HG03558 (cell line): ENCODE measurements at regions not wholly inside any gene's neighbourhood (a gene's known extent, or its start where the extent isn't known, plus 50 kb on each side); places are given as distances from the start of the nearest gene placed in this dataset.

Experiments
- ATAC-seq: cut with Tn5 transposase; IDR thresholded peaks from one replicate; pipeline ENCODE4 v1.9.1; 2021; ENCODE audit warnings: moderate number of reproducible peaks; ENCODE audit not compliant: unreplicated experiment; ENCODE audit errors: extremely low read depth

- ATAC-seq, result no peak
Observed at GRCh38 chr5:154107010-154107409, 68.2 kb downstream of the MFAP3 start.

- ATAC-seq, result no peak
Observed at GRCh38 chr5:154107756-154108155, 69.0 kb downstream of the MFAP3 start.

DNA sequence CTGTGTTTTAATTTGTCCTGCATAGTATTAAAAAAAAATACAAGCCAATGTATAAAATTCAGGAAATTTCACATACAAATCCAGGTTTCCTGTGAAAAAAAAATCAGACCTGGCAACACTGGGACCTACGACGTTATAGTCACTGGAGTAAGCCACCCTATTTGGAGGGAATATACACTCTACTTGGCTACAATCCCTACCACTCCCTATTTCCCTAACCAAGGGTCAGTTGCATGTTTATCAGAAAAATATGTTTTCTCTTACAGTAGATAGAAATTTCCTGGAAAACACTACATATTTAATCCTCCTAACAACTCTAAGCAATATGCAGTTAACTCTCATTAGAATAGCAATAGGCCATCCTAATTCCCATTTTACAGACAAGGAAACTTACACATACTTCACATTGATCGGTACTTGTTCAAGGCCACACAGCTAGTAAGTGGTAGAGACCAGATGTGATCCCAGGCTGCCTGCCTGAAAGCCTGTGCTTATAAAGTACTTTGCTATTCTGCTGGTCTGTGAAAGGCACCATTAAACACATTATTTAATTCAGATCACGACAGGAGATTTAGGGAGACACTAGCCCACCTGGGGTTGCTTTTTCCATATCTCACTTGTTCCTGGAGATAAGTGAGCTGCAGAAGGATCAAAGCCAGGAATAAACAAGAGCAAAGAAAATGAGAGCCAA lies 70.8 kb downstream of the MFAP3 start:
- ATAC-seq, result no peak

DNA sequence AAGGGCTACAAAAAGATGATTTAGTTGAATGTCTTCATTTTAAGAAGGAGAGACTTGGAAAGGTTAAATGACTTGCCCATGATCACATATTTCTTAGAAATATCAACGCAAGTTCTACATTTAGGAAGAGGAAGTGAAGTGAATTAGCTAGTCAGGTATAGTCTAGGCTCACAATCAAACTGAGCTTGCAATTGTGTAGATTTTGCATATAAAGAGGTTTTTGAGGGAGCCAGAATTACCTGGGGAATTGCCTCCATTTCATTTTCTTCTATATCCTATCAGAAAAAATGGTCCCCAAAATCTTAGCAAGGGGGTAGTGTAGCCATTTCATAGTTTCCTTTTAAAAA lies 71.3 kb downstream of the MFAP3 start:
- no peak for ATAC-seq

GRCh38 chr5:154110716-154111115 lies 71.9 kb downstream of the MFAP3 start:
- no peak for ATAC-seq

- ATAC-seq, result no peak
Observed at GRCh38 chr5:154111214-154111613, 72.4 kb downstream of the MFAP3 start.

DNA sequence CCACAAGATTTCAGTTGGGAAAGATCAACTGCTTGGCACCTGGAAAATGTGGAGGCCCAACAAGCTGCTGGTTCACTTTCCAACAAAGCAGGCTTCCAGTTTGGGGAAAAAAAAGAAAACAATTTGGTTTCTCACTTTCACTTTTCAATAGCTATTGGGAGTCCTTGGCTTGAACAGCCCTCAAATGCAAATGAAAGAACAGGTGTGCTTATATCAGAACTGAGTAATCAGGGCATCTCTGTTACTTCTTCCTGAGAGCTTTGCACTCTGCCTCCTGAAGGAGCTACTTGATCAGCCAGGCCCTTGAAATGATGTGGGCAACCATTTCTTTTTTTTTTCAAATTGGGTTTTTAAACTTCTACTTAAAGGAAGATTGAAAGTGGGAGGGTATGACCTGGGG lies 73.5 kb downstream of the MFAP3 start:
- ATAC-seq, result peak; percentile 64

DNA sequence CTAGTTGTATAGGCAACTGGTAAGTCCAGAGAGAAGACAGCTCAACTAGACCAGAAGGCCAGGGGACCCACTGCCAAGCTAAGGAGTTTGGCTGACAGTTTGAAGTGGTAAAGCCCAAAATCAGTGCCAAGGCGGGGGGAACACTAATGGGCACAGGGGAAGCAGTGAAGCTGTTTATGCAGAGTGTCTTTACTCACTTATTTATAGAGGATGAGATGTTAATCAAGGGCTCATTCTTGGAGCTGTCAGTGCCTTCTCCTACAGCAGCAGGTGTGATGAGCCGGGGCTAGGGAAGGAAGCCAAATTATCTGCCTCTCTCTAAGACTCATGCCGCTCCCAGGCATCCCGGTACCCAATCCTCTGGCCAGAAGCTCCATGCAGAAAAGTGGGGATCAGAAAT lies 75.2 kb upstream of the GALNT10 start:
- no peak for ATAC-seq

- ATAC-seq, result no peak
Observed at GRCh38 chr5:154117050-154117449, 73.5 kb upstream of the GALNT10 start.

GRCh38 chr5:154117930-154118329 lies 72.6 kb upstream of the GALNT10 start:
- ATAC-seq, result no peak

DNA sequence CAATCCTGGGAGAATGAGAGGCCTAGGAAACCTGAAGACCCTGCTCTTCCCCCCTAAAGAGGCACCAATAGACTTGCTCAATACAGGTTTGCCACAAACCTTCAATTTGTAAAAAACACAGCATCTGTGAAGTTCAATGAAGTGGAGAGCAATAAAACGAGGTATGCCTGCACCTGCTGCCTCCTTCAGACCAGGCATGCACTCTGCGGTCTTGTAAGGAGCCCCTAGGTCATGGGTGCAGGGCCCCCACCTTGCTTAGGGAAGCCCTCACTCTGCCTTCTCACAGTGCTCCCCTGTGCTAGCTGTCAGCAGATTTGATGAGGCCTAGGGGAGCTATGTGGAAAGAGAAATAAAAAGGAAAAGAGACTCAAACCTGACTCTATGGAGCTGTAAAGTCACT lies 72.1 kb upstream of the GALNT10 start:
- ATAC-seq, result no peak

DNA sequence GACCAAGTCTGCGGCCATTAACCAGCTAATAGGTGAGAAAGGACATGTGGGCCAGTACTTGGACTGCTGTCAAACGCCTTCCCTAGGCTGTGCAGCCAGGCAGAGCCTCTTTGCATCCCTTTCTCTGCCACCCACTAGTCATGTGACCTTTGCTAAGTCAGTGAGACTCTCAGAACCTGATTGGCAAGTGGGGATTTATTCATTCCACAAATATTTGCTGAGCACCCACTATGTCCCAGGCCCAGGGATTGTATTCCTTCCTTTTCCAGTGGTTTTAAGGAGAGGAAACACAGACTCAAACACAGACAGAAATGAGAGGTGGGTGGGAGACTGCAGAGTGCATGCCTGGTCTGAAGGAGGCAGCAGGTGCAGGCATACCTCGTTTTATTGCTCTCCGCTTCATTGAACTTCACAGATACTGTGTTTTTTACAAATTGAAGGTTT lies 71.6 kb upstream of the GALNT10 start:
- ATAC-seq, result no peak

DNA sequence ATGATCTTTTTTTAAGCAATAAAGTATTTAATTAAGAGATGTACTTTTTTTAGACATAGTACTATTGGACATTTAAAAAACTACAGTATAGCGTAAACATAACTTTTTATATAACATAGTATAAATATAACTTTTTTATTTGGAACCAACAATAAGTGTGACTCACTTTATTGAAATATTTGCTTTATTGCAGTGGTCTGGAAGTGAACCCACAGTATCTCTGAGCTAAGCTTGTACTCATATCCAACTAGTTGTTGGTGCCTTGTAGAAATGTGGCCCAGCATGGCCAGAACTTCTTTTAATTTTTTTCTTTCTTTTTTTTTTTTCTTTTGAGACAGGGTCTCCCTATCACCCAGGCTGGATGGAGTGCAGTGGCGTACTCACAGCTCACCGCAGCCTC lies 61.5 kb upstream of the GALNT10 start:
- no peak for ATAC-seq

- ATAC-seq, result no peak
Observed at GRCh38 chr5:154129921-154130320, 60.6 kb upstream of the GALNT10 start.

DNA sequence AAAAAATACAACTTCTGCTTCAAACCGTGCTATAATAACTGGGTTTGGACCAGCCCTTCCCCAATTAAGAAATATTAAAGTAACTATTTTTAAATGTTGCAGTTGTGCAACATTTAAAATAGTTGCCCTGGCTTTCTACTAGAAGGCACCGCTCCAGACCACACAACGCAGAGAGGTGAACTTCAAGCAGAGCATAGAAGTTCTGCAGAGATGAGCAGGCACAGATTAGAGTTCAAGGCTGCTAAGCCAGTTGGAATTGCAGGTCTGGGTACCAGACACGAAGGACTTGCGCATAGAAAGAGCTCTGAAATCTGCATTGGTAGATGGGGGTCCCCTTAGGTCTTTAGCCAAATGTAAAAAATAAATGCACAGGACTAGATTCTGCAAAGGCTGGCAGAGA lies 58.7 kb upstream of the GALNT10 start:
- ATAC-seq, result no peak

DNA sequence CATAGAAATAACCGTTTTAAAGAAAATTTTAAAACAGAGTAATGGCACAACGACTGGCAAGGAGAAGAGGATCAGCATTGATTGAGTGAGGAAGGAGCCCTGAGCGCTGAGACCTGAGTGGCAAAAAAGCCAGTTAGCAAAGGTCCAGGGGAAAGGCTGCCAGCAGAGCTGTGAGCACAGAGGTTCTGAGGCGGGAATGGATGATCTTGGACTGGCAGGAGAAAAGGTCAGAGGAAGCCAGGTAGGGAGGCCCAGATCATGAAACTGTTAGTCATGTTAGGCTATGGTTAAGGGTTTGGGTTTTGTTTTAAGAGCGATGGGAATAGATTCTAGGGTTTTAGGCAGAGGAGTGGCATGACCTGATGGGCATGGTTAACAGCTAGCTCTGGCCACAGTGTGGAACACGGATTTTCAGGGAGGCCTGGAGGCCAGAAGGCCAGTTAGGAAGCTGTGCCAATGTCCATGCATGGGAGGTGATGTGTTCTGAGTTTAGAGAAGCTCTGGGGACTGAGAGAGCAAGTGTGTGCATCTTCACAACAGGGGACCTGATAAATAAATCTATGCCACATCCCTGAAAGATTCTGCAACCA lies 57.7 kb upstream of the GALNT10 start:
- ATAC-seq, result no peak

- no peak for ATAC-seq
Observed at GRCh38 chr5:154133591-154133990, 56.9 kb upstream of the GALNT10 start.

GRCh38 chr5:154134499-154134898 lies 56.0 kb upstream of the GALNT10 start:
- no peak for ATAC-seq

- ATAC-seq, result no peak
Observed at GRCh38 chr5:154135125-154135817, 55.3 kb upstream of the GALNT10 start.

GRCh38 chr5:154136141-154136540 lies 54.4 kb upstream of the GALNT10 start:
- ATAC-seq, result no peak

DNA sequence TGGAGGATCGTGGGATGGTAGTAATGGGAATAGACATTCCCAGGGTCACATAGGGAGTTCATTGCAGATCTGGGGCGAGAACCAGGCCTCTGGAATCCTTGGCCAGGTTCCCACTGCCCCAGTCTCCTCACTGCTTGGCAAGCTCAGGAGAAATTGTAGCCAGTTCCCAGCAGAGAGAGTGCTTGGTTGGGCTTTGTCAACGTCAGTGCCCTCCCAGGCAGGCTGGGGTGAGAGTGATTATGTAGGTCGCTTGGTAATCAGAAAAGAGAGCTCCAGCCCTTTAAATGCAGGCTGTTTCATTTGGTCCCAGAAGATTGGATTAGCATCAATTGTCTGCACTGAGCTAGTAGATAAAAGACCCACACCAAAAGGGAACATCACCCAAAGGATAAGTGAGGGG lies 51.8 kb upstream of the GALNT10 start:
- ATAC-seq, result no peak

GRCh38 chr5:154140381-154140780 lies 50.2 kb upstream of the GALNT10 start:
- no peak for ATAC-seq
